ENCODE measurements at regions not wholly inside any gene's neighbourhood (a gene's known extent, or its start where the extent isn't known, plus 50 kb on each side); places are given as distances from the start of the nearest gene placed in this dataset.

DNA sequence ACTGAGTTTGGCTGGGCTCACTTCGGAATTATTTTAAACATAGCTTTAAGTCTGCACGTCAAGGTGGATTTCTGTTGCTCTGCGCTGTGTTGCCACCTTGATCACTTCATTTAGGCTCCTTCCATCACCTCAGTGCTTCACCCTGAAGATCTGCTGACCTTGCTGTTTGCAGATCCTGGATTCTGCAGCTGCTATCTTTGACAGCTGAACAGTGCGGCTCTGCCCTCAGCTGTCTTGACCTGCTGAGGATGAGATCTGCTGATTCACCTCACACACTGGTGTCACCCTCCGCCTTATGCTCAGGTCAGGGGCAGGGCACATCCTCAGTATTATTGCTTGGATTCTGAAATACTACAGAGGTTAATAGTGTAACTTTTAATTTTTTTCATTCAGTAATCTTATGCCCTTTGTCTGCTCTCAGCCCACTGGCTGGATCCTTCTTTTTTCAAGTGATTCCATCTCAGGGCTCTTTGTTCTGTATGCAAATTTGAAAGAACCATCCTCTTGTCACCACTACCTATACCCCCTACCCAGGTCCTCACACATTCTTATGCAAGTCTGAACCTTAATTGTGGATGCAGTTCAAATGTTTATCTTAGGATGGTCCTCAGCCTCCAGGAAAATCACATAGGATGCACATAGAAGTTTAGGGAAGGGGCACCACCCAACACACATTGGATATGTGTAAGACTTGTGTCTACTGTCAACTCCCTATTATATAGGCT, 364.0 kb downstream of the OLFM3 start:
- H3K27me3 ChIP-seq (ENCODE audit: insufficient read depth, low read length) = no peaks in the 10 kb centered on the region
- no peaks in the 10 kb centered on the region for H3K9me3 ChIP-seq (ENCODE audit: low read depth, low read length)
- no peaks in the 10 kb centered on the region for H3K4me1 ChIP-seq (ENCODE audit: insufficient read depth, low read length)
- H3K4me3 ChIP-seq (ENCODE audit: low read length) = no peak overlapping the region

DNA sequence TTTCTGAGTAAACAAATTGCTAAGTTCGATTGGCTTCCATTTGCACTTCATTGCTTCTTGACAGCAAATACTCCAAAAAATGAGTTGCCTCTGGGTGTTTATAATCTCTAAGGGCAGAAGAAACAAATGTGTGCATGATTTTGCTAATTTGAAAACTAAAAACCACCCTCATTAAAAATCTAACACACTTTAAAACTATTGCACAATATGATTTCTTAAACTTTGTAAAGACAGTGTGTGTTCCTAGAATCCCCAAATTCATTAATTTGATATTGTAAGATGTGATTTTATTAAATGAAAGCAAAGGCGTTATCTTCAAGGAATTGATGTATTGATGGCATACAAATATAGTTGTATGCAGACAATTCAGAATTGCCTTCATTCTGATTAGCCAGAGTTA, 350.9 kb downstream of the OLFM3 start:
- H3K9me3 ChIP-seq (ENCODE audit: low read depth, low read length) = peaks cover 5% of the 10 kb centered on the region
- no peaks in the 10 kb centered on the region for H3K27me3 ChIP-seq (ENCODE audit: insufficient read depth, low read length)
- no peaks in the 10 kb centered on the region for H3K4me1 ChIP-seq (ENCODE audit: insufficient read depth, low read length)

DNA sequence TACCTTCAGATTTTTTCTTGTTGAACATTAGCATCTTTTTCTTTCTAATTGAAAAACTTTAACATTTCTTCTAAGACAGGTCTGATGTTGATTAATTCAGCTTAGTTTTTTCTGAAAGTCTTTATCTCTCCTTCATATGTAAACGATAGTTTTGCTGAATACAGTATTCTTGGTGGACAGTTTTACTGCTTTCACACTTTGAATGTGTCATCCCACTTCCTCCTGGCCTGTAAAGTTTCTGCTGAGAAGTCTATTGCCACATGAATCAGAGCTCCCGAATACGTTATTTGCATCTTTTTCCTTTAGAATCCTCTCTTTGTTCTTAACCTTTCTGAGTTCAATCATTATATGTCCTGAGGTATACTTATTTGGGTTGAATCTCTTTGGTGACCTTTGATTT, 344.2 kb downstream of the OLFM3 start:
- H3K9me3 ChIP-seq (ENCODE audit: low read depth, low read length) = peaks cover 22% of the 10 kb centered on the region
- no peaks in the 10 kb centered on the region for H3K4me1 ChIP-seq (ENCODE audit: insufficient read depth, low read length)
- no peak overlapping the region for H3K4me3 ChIP-seq (ENCODE audit: low read length)
- no peaks in the 10 kb centered on the region for H3K27me3 ChIP-seq (ENCODE audit: insufficient read depth, low read length)

More for the DNA sequence above, 350.9 kb downstream of the OLFM3 start:
- no peak overlapping the region for H3K4me3 ChIP-seq (ENCODE audit: low read length)

- H3K4me3 ChIP-seq (ENCODE audit: low read length) = no peak overlapping the region
- no peaks in the 10 kb centered on the region for H3K4me1 ChIP-seq (ENCODE audit: insufficient read depth, low read length)
- peaks cover 17% of the 10 kb centered on the region for H3K9me3 ChIP-seq (ENCODE audit: low read depth, low read length)
- H3K27me3 ChIP-seq (ENCODE audit: insufficient read depth, low read length) = no peaks in the 10 kb centered on the region
Observed at GRCh38 chr1:101653482-101653946, 343.2 kb downstream of the OLFM3 start.

- H3K27me3 ChIP-seq (ENCODE audit: insufficient read depth, low read length) = no peaks in the 10 kb centered on the region
- no peaks in the 10 kb centered on the region for H3K4me1 ChIP-seq (ENCODE audit: insufficient read depth, low read length)
- no peak overlapping the region for H3K4me3 ChIP-seq (ENCODE audit: low read length)
- peaks cover 15% of the 10 kb centered on the region for H3K9me3 ChIP-seq (ENCODE audit: low read depth, low read length)
Observed at GRCh38 chr1:101664726-101665125, 332.0 kb downstream of the OLFM3 start.

- Histone ChIP-seq H3K4me1 (ENCODE audit: insufficient read depth, low read length) (no peaks in the 10 kb centered on the region), H3K9me3 (ENCODE audit: low read depth, low read length) (peaks cover 15% of the 10 kb centered on the region), H3K27me3 (ENCODE audit: insufficient read depth, low read length) (no peaks in the 10 kb centered on the region), H3K4me3 (ENCODE audit: low read length) (no peak overlapping the region)
Observed at GRCh38 chr1:101667761-101668160, 329.0 kb downstream of the OLFM3 start.

DNA sequence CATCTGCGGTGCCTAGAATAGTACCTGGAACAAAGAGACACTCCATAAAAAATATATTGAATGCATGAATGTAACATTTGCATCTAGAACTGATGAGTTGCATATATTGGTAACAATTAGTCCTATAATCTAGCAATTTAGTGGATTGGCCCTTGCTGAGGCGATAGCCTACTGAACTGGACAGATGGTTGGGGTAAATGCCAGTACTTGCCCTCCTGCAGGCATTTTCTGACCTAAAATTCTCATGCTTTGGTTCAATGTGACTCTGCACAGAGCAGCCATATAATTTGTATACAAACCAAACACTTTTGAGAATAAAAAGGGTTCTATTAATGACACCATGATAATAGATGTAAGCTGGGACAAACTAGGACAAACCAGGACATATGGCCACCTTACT, 313.6 kb downstream of the OLFM3 start:
- Histone ChIP-seq H3K4me1 (ENCODE audit: insufficient read depth, low read length) (no peaks in the 10 kb centered on the region), H3K9me3 (ENCODE audit: low read depth, low read length) (no peaks in the 10 kb centered on the region), H3K27me3 (ENCODE audit: insufficient read depth, low read length) (no peaks in the 10 kb centered on the region), H3K4me3 (ENCODE audit: low read length) (no peak overlapping the region)

GRCh38 chr1:101683561-101683960, 313.2 kb downstream of the OLFM3 start:
- H3K4me1 ChIP-seq (ENCODE audit: insufficient read depth, low read length) = no peaks in the 10 kb centered on the region
- H3K27me3 ChIP-seq (ENCODE audit: insufficient read depth, low read length) = no peaks in the 10 kb centered on the region
- H3K4me3 ChIP-seq (ENCODE audit: low read length) = no peak overlapping the region
- no peaks in the 10 kb centered on the region for H3K9me3 ChIP-seq (ENCODE audit: low read depth, low read length)

DNA sequence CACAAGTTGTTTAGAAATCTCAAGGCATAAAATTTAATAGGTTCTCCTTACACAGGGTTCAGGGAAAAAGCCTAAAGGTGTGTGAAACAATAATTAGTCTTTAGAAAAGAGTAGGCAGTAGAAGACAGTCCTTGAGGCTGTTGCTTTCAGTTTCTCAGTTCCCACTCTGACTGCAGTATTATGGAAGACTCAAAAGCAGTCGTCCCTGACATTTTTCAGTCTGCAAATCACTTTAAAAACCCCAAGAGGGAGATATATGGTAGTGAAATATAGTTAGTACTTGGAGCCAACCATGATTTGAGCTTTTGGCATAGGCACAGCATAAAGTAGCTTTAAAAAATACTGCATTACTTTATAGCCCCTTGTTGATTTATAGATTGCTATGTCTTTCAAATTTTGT, 299.7 kb downstream of the OLFM3 start:
- Histone ChIP-seq H3K27me3 (ENCODE audit: insufficient read depth, low read length) (no peaks in the 10 kb centered on the region), H3K4me1 (ENCODE audit: insufficient read depth, low read length) (no peaks in the 10 kb centered on the region), H3K4me3 (ENCODE audit: low read length) (no peak overlapping the region), H3K9me3 (ENCODE audit: low read depth, low read length) (no peaks in the 10 kb centered on the region)

- Histone ChIP-seq H3K4me3 (ENCODE audit: low read length) (no peak overlapping the region), H3K27me3 (ENCODE audit: insufficient read depth, low read length) (no peaks in the 10 kb centered on the region), H3K4me1 (ENCODE audit: insufficient read depth, low read length) (no peaks in the 10 kb centered on the region), H3K9me3 (ENCODE audit: low read depth, low read length) (no peaks in the 10 kb centered on the region)
Observed at GRCh38 chr1:101698681-101699080, 298.0 kb downstream of the OLFM3 start.

- H3K4me3 ChIP-seq (ENCODE audit: low read length) = no peak overlapping the region
- no peaks in the 10 kb centered on the region for H3K4me1 ChIP-seq (ENCODE audit: insufficient read depth, low read length)
- H3K9me3 ChIP-seq (ENCODE audit: low read depth, low read length) = no peaks in the 10 kb centered on the region
- H3K27me3 ChIP-seq (ENCODE audit: insufficient read depth, low read length) = no peaks in the 10 kb centered on the region
Observed at GRCh38 chr1:101704895-101705294, 291.8 kb downstream of the OLFM3 start.

GRCh38 chr1:101706366-101706765, 290.4 kb downstream of the OLFM3 start:
- Histone ChIP-seq H3K4me1 (ENCODE audit: insufficient read depth, low read length) (no peaks in the 10 kb centered on the region), H3K4me3 (ENCODE audit: low read length) (no peak overlapping the region), H3K9me3 (ENCODE audit: low read depth, low read length) (no peaks in the 10 kb centered on the region), H3K27me3 (ENCODE audit: insufficient read depth, low read length) (no peaks in the 10 kb centered on the region)

DNA sequence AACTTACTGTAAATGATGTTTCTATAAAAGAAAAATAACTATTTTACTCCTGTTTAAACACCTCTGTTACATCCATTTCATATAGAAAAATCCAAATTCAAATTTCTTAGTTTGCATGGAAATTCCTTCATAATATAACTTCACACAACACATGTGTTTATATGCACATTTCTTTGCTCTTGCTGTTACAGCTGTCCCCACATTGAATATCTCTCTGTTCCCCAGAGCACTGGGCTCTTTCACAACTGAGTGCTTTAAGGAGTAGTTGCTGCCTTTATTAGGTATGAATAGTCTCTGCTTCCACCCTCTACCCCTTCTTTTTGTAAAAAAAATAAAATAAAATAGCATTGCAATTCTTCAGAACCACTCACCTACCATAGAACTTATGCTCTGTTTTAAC, 287.0 kb downstream of the OLFM3 start:
- Histone ChIP-seq H3K4me1 (ENCODE audit: insufficient read depth, low read length) (no peaks in the 10 kb centered on the region), H3K9me3 (ENCODE audit: low read depth, low read length) (no peaks in the 10 kb centered on the region), H3K27me3 (ENCODE audit: insufficient read depth, low read length) (no peaks in the 10 kb centered on the region), H3K4me3 (ENCODE audit: low read length) (no peak overlapping the region)

DNA sequence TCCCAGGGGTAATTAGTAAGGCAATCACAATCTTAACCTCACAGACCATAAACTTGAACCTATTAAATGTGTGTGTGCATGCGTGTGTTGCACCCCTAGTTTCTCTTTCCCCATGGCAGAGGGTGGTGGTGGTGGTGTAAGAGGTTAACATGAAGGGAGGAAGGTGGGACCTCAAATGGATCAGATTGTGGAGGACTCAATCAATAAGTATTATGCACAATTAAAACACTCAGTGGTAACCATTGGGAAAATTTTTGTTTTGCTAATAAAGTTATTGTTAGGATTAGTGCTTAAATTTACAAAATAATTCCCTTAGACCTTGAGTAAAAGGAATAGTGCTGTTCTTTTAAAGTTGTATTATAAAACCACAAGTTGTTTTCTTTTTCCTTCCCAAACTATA, 283.0 kb downstream of the OLFM3 start:
- Histone ChIP-seq H3K4me1 (ENCODE audit: insufficient read depth, low read length) (no peaks in the 10 kb centered on the region), H3K4me3 (ENCODE audit: low read length) (no peak overlapping the region), H3K27me3 (ENCODE audit: insufficient read depth, low read length) (no peaks in the 10 kb centered on the region), H3K9me3 (ENCODE audit: low read depth, low read length) (no peaks in the 10 kb centered on the region)

DNA sequence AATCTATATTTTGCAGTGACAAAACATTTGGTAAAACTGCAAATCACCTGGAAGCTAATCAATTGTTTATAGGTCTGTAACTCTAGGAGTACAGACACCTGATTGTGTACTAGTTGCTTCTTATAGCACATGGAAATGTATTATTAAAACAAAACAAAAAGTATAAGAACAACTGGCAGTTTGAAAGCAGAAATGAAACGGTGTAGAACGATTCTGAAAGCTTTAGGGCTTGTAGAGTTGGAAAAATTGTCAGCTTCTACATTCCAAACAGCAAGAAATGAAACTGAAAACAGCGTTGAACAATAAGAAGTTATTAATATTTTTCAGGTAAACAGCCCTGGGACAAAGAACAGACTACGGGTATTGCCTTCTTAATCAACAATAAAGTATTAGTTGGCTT, 273.3 kb downstream of the OLFM3 start:
- Histone ChIP-seq H3K4me3 (ENCODE audit: low read length) (no peak overlapping the region), H3K27me3 (ENCODE audit: insufficient read depth, low read length) (no peaks in the 10 kb centered on the region), H3K4me1 (ENCODE audit: insufficient read depth, low read length) (no peaks in the 10 kb centered on the region), H3K9me3 (ENCODE audit: low read depth, low read length) (no peaks in the 10 kb centered on the region)

GRCh38 chr1:101728029-101728428, 268.7 kb downstream of the OLFM3 start:
- Histone ChIP-seq H3K9me3 (ENCODE audit: low read depth, low read length) (no peaks in the 10 kb centered on the region), H3K4me3 (ENCODE audit: low read length) (no peak overlapping the region), H3K27me3 (ENCODE audit: insufficient read depth, low read length) (no peaks in the 10 kb centered on the region), H3K4me1 (ENCODE audit: insufficient read depth, low read length) (no peaks in the 10 kb centered on the region)

All from mononuclear cell (primary cell).